ENCODE measurements at regions not wholly inside any gene's neighbourhood (a gene's known extent, or its start where the extent isn't known, plus 50 kb on each side); places are given as distances from the start of the nearest gene placed in this dataset.

GRCh38 chr7:116153050-116153449, 57.3 kb upstream of the TES start:
- no peak for TF ChIP-seq CTCF (IDR thresholded peaks at IDR 0.05; ENCODE audit: poor library complexity, severe bottlenecking)
- no peak for TF ChIP-seq EZH2 (IDR thresholded peaks at IDR 0.05; ENCODE audit: borderline replicate concordance, insufficient read depth, low read length, poor library complexity, severe bottlenecking)
- no peak for TF ChIP-seq POLR2AphosphoS5 (IDR thresholded peaks at IDR 0.05)
- no peak for TF ChIP-seq SMC3 (conservative IDR thresholded peaks at IDR 0.05; ENCODE audit: poor library complexity)
